Epidermal melanocyte (primary cell): ENCODE measurements at regions not wholly inside any gene's neighbourhood (a gene's known extent, or its start where the extent isn't known, plus 50 kb on each side); places are given as distances from the start of the nearest gene placed in this dataset.

Source experiments
- DNase-seq: peaks from one replicate; pipeline ENCODE4 v3.0.0; 2011; ENCODE audit warnings: low spot score; ENCODE audit not compliant: insufficient read length

DNA sequence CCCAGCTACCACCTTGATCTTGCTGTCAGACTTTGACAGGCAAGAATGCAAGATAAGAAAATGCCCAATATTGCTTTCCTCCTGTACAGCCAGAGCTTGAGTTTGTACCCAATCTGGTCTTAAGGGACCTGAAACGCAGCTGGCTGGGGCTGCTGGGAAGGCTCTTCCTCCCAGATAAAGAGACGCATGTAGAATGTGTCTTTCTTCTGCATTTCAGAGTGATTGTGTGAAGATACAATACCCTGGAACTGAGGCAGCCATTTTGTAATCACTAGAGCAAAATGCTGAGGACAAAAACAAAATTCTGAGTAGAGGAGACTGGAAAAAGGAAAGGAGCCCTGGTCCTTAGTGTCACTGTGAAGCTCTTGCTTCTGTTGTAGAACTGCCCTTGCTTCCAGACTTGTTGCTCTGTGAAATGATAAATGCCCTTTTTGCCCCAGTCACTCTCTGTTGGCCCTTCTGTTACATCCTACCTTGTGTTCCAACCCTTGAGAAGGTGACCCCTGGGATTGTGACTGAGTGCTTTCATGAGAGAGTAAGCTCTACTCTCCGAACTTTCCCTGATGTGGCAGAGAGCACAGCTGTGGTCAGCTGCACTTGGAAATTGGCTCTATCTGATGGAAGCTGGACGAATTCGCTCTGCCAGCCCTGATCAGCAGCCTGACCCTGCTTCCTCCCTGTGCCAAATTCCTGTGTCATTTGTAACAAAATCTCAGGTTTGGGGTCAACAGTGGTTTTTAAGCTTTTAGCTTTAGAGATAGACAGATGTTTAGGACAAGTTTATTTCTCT is 137.4 kb upstream of the RBMS1 start:
- DNase-seq = no peak

DNA sequence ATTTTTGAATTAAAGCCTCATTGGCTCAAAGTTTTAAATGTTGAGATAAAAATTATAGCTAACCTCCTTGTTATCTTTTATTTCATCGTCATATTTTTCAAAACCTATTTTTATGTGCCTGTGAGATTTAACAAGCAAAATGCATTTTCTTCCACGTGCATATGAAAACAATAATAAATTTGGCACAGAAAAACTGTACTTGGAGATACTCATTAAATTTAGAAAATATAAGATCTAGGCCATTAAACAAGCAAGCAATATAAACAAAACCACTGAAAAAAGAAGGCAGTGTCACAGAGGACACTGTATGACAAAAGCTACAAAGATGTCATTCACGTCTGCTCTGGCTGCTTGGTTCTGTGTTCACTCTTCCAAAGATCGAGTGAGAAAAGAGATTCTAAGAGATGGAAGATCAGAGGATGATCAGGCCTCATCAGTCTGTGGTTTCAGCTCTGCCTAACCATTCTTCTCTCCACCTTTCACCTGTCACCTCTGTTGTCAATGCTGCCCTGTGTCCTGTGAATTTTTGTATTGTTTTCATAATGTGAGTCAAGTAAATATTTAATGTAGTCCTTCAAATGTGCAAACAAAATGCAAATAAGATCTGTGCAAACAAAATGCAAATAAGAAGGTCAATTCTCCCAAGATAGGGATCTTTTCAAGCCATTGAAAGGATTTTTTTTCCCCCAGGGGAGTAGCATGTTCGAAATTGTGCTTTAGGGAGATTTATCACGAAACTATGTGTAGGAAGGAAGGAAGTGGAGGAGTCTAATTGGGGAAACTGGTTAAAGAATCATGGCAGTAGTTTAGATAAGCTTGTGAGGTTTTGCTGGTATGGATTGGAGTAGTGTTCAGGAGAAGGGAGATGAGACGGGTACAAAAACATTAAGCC is 138.7 kb upstream of the RBMS1 start:
- no peak for DNase-seq

DNA sequence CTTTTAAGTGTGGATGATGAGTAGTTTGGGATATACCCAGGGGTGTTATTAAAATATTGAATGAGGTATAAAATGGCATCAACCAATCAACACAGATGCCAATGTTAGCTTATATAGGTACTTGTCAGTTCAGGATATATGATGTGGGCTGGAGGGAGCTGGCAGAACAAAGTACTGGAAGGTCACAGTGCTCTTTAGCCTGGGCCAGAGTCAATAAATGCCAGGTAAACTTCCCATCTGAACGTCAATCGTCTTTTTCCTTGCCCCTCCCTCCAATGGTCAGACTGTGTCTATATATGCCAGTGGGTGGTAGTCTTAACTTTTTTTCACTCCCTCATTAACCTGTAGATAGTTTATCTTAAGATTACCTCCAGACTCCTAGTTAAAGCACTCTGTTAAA is 140.8 kb upstream of the RBMS1 start:
- DNase-seq = no peak

DNA sequence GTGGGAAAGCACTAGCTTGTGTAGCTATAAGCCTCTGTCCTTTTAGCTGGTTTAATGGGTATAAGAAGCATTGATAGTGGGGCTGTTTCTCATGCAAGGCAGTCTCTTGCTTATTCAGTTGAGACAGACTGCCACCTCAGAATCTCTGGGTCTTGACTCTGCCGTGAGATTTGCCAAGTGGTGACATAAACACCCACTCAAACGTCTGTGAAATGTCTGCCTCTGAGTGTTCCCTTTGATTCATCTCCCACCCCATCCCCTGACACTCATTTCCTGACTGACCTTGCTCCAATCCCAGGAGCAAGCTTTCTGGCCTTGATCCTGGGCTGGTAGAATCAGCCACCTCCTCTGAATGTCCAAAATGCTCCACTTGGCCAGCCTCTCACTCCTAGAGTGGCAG is 141.9 kb upstream of the RBMS1 start:
- no peak for DNase-seq

DNA sequence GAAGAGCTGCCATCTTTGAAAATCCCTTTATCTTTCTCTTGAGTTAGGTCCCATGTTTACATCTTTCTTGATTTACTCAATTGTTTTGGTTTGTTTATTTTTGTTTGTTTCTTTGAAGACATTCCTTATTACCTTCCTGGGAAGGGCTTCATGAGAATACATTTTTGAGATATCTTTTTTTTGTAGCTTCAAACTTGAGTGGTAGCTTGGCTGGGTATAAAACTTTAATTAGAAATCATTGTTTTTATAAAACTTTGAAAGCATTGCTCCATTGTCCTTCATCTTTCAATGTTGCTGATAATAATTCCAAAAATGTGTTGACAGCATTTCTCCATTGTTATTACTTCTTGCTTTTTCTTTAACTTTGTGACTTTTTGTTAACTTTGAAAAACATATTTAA is 145.9 kb upstream of the RBMS1 start:
- DNase-seq = no peak

DNA sequence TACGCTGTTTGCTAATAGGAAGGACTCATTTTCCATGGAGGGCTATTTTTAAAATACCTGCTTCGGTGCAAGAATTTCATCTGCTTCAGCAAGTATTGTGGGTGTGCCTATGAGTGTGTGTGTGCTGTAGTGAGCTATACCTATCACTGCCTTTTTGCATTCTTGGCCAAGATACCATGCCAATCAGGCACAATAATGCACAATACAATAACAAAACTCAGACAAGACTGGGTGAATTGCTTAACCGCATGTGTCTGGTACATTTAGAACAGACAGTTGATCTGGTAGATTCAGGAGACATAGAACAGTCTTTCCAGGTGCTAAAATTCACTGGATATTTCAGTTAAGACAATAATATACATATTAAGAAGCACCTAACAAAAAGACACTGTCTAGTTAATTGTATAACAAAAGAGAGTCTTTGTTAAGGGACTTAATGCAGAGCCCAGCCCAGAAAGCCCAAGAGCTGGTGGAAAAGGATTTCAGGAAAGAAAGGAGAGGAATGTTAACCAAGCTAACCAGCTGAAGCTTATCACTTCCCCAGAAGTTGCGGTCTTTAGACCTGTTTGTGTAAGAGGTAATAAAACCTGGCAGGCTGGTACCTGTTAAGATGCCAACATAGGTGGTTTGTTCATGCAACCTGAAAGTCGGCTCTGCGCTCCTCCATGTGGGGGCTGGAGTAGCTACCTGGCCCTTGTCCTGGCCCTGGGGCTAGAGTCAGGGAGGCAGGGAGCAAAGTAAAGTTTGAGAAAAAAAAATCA is 153.3 kb upstream of the RBMS1 start:
- no peak for DNase-seq

DNA sequence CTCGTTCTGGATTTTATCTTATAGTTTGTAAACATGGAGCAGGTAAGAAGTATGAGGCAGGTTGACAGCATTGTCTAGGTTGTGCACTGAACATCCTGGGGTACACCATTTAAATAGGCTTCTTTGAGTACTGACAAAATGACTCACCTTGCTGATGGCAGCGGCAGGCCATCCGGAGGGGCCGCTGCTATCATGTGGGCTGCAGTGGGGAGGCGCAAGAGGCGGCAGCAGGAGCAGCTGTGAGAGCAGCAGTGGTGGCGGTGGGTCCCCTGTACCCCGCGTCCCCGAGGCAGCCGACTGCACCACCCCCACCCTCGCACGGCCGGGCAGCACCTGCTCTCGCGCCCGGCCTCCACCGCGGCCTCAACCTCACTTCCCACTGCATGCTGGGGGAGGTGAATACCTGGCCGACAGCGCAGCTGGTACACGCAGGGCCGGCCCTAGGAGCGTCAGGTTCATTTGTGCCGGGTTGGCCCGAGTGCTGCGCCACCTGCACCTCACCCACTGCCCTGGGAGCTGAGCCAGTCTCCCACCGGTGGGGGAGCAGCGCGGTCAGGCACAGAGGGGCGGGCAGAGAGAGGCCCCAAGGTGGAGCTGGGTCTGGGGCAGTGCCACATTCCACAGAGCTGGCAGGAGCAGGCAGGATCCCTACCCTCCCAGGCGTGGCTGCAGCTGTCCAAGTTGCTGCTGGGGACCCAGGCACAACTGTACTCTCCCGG is 154.5 kb upstream of the RBMS1 start:
- no peak for DNase-seq

DNA sequence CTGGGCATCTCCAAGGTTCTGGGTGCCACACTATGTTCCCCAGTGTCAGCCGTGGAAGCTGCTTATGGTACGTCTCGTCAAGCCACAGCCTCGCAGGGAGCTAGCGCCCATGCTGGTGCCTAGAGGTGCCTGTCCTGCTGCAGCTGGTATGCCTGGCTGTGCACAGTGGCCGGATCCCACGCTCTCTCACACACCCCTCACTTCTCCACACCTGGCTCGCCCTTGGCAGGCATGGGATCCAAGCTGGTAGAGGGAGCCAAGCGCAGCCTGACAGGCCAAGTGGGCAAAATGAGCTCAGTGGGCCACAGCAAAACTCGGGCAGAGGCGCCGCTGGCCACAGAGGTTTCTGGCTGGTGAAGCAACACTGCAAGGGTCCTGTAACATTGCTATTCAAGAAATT is 156.1 kb upstream of the RBMS1 start:
- no peak for DNase-seq

DNA sequence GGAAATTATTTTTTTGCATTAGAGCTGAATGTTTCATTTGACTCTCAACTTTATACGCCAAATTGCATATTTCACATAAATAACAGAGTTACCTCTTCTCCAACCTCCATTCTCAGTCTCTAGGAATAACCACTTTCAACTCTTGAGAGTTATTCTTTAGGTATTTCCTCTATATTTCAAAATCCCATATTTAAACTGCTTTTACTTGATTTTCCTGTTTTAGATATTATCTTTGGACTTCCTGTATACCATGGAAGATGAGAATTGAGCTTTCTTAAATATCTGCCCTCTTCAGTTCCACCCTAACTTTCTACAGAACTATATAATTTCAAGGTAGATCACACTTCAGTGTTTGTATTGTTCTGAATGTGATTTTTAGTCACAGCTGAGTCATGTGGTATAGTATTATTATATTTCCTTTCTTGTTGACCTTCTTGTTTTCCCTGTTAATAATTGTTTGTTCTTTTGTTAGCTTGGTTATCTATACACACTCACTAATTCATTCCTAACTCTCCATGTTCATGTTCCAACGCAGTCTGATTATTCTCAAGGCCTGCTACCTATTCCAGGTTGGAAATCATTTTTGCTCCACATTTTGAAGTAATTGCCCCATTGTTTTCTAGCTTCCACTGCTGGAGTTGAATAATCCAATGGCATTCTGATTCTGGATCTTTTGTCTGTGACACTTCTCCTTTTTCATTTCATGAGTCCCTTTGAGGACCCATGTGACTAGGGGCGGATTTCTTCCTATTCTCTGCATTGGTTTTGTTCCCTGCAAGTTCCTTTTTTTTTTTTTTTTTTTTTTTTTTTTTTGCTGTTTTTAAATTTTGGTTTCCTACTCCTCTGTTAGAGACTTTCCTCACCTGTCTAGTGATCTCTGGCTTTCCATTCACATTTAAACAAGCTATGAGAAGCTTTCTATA is 156.8 kb upstream of the RBMS1 start:
- no peak for DNase-seq

DNA sequence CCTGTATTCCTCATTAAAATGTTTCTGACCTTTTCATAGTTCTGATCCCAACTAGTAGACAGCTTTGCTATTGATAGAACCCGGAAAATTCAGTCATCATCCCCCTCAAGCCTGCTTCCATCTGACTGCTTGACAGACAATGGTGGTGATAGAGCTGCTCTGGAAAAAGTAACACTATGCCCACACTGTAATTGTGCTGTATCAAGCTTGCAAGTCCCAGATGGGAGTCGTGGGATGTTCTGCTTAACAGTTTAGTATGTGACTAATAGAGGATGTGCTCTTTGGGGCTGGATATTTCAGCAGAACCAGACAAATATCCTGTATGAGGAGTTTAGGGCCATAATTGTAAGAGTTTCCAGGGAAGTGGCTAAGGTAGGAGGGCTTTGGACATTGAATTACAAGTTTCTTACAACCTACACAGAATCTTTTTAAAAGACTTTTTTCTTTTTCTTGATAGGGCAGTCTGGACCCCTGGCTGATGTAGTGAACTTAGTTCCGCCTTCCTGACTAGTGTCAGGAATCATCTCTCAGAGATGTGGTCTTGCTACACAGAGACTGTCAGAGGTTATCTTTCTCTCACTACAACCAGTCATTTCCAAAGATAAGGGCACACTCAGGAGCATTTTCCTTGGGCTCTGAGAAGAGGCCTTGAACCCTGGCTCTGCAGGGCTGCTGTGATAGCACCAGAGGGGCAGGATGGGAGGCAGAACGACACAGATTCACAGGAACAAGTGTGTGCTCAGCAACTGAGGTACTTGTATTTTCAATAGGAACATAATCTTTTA is 158.0 kb upstream of the RBMS1 start:
- no peak for DNase-seq

DNA sequence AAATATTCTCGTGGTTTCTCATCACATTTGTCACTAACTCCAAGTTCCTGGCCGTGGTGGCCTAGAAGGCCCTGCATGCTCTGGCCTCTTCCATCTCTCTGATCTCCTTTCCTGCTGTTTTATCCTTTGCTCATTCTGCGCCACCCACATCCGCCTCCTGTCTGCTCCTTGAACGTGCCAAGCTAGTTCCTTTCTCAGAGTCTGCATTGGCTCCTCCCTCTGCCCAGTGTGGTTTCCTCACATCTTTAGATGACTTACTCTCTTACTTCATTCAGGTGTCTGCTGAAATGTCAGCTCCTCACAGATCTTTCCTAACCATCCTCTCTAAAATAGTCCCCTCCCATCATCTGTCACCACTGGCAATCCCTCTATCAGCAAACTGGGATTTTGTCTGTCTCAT is 158.6 kb upstream of the RBMS1 start:
- no peak for DNase-seq

DNA sequence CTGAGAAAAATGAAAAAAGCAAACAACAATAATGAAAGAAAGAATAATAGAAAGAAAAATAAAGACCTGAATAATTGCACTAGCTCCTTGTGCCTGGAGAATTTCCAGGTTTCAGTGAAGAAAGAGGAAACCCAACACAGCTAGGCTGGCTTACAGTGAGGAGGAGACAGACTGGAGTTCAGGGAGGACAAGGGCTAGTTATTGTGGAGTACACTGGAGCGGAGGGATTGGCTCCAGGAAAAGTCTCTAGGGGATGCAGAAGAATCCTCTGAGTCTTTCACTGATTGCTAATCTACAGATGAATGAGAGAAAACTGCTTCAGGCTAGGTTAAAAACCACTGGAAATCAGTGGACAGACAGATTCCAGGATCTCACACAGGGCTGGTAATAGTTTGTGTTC is 163.6 kb upstream of the RBMS1 start:
- DNase-seq = no peak

DNA sequence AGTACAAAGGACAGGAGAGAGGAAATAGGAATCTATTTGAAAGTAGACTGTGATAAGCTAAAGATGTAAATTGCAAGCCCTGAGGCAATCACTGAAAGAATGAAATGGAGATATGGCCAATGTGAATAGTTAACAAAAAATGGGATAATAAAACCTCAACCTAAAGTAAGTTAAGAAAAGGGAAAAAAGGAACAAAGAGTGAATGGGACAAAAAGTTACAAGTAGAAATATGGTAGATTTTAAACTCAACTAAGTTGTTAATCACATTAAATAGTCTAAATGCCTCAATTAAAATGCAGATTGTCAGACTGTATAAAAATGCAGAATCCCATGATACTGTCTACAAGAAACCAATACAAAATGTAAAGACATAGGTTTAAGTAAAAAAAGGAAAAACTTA is 165.2 kb upstream of the RBMS1 start:
- DNase-seq = no peak

DNA sequence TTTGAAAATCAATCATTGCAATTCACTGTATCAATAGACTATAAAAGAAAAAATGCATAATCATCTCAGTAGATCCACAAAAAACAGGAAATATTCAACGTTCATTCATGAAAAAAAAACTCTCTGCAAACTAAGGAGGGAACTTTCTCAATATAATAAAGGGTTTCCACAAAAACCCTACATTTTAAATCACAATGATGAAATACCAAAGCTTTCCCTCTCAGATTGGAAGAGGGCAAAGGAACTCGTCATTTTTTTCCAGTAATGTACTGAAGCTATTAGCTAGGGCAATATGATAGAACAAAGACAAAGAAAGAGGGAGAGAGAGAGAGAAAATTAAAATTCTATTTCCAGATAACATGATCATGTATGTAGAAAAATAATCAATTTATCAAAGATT is 167.1 kb upstream of the RBMS1 start:
- no peak for DNase-seq

DNA sequence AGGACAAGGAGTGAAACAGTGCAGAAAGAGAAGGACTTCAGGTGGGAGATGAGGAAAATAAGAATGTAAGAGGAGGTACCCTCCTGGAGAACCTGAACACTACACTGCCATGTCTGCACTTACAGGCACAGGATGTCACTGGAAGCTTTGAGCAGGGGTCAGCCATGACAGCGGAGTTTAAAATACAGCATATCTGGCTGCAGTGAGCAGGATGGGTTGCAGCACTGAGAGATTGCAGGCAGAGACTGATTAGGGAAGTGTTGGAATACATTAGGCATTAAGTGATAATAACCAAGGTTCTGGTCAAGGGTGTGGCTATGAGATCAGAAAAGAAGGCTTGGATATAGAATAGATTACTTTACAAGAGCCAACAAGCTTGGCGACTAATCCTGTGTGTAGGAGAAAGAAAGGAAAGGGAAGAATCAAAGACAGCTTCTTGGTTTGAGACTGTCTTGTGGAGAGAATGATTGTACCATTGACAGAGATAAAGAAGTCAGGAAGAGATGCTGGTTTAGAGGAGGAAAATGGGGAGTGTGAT is 171.1 kb upstream of the RBMS1 start:
- DNase-seq = no peak

DNA sequence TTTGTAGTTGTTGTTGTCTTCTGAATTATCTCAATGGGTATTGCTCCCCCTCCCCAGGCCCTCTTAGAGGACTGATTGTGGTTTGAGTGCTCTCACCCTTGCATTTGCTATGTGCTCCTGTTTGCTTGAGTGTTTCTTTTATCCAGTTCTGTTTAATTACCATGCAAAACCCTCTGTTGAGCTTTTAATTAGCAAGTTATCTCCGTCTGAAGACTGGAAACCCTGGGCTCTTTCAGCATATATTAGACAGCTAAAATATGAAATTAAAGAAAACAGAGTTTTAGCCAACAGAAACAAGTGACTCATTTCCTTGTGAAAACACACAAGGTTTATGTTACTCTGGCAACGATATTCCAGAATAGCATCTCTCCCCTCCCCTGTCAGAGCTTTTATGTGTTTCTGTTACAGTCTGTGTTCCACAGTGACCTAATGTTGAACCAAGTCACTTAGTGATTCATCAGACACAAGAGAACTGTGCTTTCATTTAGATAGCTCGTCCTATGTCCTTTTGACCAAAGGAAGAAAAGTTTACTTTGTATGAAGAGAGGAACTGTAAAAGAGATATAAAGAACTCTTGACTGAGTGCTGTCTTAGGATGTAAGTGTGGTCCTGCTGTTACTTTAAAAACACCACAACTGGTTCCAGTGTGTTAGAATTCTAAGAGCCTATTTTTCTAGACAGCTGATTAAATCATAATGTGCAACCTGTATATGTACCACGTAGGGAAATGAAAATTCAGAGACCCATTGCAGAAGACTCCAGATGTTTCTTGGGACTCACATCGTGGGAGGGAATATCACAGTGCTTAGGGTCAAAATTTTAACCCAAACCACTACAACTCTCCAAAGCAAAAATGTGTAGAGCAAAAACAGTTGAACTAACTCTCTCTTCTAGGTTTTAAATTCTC is 172.8 kb upstream of the RBMS1 start:
- DNase-seq = peak; percentile 55

DNA sequence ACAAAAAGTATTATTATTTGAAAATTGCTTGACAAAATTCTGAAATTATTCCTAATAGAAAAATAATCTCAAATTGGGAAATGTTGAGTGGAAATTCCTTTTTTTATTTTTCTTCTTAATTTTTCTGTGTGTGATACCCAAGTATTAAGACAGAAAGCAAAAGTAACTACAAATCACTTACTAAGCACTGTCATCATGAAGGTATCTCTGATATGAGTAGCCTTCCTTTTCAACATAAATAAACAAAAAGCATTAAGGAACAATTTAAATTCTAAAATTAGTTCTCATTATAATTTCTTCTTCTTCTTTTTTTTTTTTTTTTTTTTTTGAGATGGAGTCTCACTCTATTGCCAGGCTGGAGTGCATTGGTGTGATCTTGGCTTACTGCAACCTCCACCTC is 174.2 kb upstream of the RBMS1 start:
- no peak for DNase-seq

DNA sequence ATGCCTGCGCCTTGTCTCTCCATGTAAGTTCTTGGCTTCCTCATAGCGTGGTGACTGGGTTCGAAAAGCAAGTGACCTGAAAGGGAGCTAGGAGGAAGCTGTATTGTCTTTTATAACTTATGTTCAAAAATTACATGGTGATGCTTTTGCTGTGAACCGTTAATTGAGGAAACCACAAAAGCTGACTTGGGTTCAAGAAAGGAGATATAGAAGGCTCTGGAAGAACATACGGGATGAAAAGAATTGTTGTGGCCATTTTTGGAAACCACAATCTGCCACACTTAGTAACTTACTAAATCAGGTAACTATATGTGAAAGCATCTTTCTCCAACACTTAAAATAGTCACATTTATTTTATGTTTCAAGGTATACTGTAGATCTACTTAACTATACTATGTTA is 177.0 kb upstream of the RBMS1 start:
- DNase-seq = no peak
